Stimulated activated CD8-positive, alpha-beta memory T cell treated with anti-CD3 and anti-CD28 coated beads, Interleukin-7, amount 100 ng/mL, for 48 hours (primary cell): ENCODE measurements at regions not wholly inside any gene's neighbourhood (a gene's known extent, or its start where the extent isn't known, plus 50 kb on each side); places are given as distances from the start of the nearest gene placed in this dataset.
"Not testable (repeated sequence)": the region's sequence is repeated elsewhere in the genome, so short reads cannot be mapped to it uniquely, and the experiment has no call there.

Source experiments
- DNase-seq, 2 donors: peaks; one replicate each; pipeline ENCODE4 v3.0.0-alpha.2; 2020; ENCODE audit warnings: low read depth in 1 of 2; ENCODE audit errors: extremely low read depth in 1 of 2

- no peak for DNase-seq
Measured at GRCh38 chr10:109663122-109663521, 260.2 kb downstream of the XPNPEP1 start.

GRCh38 chr10:109652612-109653011 is 270.7 kb downstream of the XPNPEP1 start:
- DNase-seq: not testable (repeated sequence)

DNA sequence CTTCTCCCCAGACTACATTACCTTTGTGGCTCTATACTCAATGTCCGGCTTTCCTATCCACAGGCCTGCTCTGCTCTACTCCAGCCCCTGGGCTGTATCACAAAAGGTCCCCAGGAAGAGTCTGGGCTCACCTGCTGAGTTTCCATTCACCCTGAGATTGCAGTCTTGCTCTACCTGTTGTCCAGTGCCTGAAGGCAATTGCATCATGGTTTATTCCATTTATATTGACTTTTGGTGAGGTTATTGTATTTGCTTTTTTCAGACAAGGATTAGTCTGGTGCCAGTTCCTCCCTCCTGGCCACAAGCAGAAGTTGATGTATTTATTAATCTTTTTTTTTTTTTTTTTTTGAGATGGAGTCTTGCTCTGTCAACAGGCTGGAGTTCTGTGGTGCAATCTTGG is 273.1 kb downstream of the XPNPEP1 start:
- DNase-seq: no peak

- DNase-seq: no peak
Measured at GRCh38 chr10:109647627-109648026, 275.7 kb downstream of the XPNPEP1 start.

DNA sequence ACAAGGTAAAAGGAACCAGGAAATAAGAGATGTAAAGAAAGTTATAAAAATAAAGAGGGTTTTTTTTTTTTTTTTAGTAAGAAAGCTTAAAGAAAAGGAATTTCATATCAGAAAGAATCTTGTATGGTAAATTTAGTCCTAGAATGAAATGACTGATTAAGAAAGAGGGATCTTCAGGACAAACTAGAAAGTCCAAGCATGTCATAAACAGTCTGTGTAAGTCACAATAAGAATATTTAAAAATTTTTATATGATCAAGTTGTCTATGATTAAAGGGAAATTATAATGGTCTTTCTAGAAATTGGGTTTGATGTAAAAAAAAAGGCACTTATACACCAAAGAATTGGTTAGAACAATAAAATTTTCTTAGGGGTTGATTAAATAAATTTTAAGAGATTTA is 289.5 kb downstream of the XPNPEP1 start:
- no peak for DNase-seq

DNA sequence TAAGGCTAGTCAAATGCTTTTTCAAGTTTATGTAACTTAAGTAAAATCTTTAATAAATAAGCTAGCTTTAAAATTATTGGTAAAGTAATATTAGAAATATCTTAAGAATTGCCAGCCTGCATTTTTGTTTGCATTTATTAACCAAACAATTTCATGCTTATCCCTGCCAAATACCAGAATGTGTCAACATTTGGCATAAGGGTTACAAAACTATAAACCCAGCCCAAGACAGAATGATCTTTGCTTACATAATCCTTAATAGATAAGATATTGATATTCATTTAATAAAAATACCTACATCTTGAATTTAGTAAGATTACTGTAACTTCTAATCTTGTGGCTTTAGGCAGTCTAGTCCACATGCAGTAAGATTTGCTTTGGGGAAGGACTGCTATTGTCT is 290.3 kb downstream of the XPNPEP1 start:
- not testable (repeated sequence) for DNase-seq

DNA sequence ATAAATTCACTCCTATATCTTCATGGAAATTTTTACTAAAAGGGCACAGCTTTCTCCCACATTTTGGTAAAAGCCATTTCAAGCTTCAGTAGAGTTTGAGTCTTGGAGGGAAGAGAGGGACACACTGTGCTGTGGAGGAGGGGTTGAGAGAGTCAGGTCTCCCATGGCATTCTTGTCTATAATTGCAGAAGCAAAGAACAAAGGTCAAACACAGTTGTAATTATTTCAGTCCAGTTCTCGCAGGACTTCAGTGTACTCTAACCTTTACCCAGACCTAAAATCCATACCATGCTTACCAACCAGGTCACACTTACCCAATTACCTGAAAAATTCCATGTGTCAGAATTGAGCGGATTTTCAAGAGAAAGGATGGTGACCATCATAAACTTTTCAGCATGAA is 298.4 kb downstream of the XPNPEP1 start:
- no peak for DNase-seq

DNA sequence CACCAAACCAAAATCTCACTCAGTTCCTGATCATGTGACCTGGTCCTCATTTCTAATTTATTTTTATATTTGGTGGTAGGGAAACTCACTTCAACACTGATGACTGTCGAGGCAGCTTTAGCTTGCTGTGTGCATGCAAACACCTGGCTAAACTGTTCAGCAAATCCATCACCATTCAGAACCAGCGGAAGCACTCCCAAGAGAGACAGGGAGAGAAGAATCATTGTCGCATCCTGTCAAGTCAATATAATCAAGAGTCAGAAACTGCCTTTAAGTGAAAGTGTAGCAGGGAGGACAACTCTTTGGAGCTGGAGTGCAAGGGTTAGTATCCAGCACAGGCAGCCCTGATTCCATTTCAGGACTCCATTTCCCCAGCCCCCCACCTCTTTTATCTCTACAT is 300.7 kb downstream of the XPNPEP1 start:
- no peak for DNase-seq

DNA sequence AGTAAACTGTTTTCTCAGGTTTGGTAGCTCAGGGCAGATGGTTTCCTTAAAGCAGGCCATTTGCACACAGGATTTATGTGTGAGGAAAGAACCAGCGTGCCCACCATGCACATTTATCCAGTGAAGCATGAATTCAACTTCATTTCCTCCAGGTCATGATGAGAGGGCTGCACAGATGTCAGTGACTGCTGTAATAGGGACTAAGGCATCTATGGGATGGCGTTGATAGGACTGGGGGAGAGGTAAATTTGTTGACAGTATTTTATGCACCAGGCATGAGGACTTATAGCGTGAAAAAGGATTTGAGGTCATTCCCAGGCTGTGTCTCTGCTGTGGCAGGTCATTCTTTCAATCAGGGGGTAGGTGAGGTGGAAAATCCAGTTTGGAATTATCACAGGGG is 302.9 kb downstream of the XPNPEP1 start:
- DNase-seq: no peak

GRCh38 chr10:109619914-109620313 is 303.4 kb downstream of the XPNPEP1 start:
- DNase-seq: no peak

GRCh38 chr10:109618748-109619147 is 304.6 kb downstream of the XPNPEP1 start:
- no peak for DNase-seq

DNA sequence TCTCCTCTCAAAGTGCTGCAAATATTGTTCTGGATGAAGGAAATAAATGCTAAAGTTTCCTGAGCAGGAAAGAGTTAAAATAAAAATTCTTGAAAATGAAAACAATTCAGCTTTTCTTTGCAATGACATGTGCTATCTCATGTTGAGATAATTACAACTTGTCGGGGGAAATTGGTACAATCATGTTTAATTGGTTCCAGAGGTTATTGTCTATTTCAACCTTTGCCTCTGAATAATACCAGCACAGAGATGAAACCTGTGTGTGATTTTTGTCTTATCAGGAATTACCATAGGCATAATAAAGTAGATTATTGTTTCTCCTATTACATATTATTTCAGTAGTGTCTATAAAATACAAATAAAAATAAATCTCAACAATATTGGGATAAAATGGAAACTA is 305.0 kb downstream of the XPNPEP1 start:
- no peak for DNase-seq

- DNase-seq: no peak
Measured at GRCh38 chr10:109616359-109616980, 306.8 kb downstream of the XPNPEP1 start.

- DNase-seq: not testable (repeated sequence)
Measured at GRCh38 chr10:109595356-109595755, 328.0 kb downstream of the XPNPEP1 start.

DNA sequence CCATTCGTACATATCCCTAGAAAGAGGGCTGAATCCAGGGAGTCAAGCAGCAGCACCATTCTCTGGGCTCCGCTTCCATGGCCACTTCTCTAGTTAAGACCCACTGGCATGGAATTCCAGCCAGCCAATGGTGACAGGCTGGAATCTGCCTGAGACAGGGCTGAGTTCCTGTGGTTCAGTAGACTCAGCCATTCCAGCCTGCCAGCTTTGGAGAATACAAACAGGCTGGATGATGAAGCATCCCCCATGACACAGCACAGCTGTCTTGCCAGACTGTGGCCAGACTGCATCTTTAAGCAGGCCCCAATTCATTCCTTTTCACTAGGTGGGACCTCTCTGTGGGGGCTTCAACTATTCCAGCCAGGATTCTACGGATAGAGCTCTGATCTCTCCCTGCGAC is 329.6 kb downstream of the XPNPEP1 start:
- no peak for DNase-seq

DNA sequence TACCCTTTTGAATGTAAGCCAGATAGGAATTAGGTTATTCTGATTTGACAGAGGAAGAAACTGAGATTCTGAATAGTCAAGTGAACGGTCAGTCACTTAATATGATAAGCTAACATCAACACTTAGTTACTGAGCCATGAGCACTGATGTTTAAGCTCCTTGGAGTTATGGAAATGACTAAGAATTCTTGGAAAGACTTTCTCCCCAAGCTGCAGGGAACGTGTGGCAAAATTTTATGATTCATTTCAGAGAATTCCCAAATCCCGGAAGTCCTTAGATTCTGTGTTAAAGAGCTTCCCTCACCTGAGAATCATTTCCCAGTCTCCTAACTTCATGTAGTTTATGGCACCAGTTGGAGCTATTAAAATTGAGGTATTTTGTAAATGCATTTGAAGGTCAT is 330.9 kb downstream of the XPNPEP1 start:
- DNase-seq: no peak

DNA sequence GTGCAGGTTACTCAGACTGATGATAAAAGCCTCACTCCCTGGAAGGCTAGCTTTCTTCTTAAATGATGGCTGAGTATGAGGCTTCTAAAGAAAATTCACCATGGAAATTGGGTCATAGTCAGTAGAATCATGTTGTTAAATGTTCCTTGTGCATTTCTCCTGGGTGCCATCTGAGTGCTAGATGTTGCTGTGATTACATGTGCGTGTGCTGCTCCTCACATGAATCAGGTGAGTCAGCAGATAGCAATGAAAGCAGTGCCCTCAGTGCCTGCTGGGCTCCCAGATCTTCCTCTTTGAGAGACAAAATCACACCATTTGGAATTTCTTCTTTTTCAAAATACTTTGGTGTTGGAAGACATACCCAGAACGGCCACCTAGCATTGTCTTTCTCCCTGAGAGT is 331.7 kb downstream of the XPNPEP1 start:
- no peak for DNase-seq

DNA sequence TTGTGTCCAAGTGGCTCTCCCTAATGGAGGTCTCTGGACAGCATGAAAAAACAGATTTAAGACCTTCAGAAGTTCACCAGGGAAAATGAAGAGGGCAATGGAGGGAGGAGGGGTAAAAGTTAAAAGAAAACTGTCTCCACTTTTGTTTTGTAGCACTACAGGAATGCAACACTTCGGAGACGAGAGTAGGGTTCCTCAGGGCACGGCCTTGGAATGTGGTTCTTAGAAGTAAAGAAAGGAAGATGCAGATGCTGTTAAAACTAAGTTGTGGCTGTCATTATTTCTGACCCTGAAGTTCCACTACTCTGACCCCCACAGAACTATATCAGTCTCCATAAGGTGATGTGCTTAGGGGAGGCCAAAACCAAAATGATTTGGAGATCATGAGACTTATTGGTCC is 335.1 kb downstream of the XPNPEP1 start:
- DNase-seq: no peak

- no peak for DNase-seq
Measured at GRCh38 chr10:109587366-109587765, 335.9 kb downstream of the XPNPEP1 start.

GRCh38 chr10:109556399-109556798 is 366.9 kb downstream of the XPNPEP1 start:
- no peak for DNase-seq

DNA sequence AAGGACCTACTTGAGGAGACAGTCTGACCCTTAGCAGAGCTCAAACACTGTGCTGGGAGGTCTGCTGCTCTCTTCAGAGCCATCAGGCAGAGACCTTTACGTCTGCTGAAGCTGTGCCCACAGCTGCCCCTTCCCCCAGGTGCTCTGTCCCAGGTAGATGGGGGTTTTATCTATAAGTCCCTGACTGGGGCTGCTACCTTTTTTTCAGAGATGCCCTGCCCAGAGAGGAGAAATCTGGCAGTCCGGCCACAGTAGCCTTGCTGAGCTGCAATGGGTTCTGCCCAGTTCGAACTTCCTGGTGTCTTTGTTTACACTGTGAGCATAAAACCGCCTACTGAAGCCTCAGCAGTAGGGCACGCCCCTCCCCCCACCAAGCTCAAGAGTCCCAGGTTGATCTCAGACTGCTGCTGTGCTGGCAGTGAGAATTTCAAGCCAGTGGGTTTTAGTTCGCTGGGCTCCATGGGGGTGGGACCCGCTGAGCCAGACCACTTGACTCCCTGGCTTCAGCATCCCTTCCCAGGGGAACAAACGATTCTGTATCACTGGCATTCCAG is 381.2 kb downstream of the XPNPEP1 start:
- DNase-seq: not testable (repeated sequence)

DNA sequence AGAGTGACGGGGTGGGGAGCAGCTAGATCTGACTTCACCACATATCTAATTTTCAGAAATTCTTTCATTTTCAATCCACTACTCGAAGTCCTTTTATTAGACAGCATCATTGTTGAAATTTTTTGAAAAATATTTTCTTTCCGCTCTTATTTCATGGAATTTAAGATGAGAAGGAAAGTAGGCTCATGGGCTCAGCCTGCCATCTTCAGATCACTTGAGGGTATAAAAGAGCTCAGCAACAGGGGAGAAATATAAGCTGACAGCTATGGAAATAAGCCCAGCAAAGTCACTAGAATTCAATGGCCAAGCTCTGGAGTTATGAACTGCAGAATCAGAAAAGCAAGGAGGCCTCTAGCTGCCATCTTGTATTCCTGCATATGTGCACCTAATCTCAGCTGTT is 389.1 kb downstream of the XPNPEP1 start:
- DNase-seq: no peak

- DNase-seq: no peak
Measured at GRCh38 chr10:109529258-109529657, 394.1 kb downstream of the XPNPEP1 start.
